NCI-H2227 (cell line): ENCODE measurements at regions not wholly inside any gene's neighbourhood (a gene's known extent, or its start where the extent isn't known, plus 50 kb on each side); places are given as distances from the start of the nearest gene placed in this dataset.
"Not testable (repeated sequence)": the region's sequence is repeated elsewhere in the genome, so short reads cannot be mapped to it uniquely, and the experiment has no call there.

ENCODE experiments used
- DNase-seq: peaks from one replicate; lab custom pipeline; 2025; ENCODE audit not compliant: unreplicated experiment; lab: John Stamatoyannopoulos, UW

DNA sequence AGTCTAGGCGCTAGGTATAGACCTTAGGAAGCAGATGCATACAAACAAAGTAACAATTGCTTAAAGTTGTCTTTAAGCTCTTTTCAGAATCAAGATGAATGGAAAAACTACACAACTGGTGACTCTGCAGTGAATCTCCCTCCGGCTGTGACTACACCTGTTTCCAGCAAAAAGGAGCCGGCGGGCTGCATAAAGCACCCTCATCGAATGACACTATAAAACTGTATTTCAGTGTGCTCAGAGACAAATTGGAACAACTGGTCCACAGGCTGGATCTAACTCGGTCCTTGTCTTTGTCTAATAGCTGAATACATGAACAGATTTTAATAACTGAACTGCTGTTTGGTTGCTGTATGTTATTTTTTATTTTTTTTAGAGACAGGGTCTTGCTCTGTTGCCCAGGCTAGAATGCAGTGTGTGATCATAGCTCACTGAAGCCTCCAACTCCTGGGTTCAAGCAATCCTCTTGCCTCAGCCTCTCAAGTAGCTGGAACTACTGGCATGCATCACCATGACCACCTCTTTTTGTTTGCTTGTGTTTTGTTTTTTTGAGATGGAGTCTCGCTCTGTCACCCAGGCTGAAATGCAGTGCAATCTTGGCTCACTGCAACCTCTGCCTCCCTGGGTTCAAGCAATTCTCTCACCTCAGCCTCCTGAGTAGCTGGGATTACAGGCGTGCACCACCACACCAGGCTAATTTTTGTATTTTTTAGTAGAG lies 64.2 kb upstream of the SVIL start:
- no peak for DNase-seq

DNA sequence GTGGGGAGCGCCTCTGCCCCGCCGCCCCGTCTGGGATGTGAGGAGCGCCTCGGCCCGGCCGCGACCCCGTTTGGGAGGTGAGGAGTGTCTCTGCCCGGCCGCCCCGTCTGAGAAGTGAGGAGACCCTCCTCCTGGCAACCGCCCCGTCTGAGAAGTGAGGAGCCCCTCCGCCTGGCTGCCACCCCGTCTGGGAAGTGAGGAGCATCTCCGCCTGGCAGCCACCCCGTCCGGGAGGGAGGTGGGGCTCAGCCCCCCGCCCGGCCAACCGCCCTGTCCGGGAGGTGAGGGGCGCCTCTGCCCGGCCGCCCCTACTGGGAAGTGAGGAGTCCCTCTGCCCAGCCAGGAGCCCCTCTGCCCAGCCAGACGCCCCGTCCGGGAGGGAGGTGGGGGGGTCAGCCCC lies 61.8 kb upstream of the SVIL start:
- not testable (repeated sequence) for DNase-seq

DNA sequence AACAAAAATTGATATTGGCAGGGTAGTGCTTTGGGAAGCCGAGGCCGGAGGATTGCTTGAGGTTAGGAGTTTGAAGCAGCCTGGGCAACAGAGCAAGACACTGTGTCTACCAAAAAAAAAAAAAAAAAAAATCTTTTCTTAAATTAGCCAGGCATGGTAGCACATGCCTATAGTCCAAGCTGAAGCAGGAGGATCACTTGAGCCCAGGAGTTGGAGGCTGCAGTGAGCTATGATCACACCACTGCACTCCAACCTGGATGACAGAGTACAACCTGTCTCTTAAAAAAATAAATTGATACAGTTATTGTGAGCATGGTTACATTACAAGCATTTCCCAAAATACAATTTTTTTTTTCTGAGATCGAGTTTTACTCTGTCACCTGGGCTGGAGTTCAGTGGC lies 59.4 kb upstream of the SVIL start:
- no peak for DNase-seq

GRCh38 chr10:29692121-29692539 lies 57.4 kb upstream of the SVIL start:
- no peak for DNase-seq

- DNase-seq = no peak
Measured at GRCh38 chr10:29691564-29692072, 56.8 kb upstream of the SVIL start.

DNA sequence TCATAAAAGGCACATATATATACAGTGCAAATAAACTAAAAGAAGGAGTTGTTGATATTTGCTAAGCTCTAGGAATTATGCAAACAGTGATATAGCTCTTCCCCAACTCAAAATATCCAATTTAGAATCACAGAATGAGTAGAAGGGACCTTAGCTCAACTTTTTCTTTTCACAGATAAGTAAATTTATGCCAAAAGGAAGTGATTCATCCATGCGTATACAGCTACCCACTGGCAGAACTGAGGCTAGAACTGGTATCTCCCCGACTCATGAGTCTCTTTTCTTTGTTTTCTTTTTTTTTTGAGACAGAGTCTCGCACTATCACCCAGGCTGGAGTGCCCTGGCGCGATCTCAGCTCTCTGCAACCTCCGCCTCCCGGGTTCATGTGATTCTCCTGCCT lies 54.2 kb upstream of the SVIL start:
- no peak for DNase-seq

GRCh38 chr10:29688230-29688661 lies 53.5 kb upstream of the SVIL start:
- DNase-seq = peak; percentile 44

DNA sequence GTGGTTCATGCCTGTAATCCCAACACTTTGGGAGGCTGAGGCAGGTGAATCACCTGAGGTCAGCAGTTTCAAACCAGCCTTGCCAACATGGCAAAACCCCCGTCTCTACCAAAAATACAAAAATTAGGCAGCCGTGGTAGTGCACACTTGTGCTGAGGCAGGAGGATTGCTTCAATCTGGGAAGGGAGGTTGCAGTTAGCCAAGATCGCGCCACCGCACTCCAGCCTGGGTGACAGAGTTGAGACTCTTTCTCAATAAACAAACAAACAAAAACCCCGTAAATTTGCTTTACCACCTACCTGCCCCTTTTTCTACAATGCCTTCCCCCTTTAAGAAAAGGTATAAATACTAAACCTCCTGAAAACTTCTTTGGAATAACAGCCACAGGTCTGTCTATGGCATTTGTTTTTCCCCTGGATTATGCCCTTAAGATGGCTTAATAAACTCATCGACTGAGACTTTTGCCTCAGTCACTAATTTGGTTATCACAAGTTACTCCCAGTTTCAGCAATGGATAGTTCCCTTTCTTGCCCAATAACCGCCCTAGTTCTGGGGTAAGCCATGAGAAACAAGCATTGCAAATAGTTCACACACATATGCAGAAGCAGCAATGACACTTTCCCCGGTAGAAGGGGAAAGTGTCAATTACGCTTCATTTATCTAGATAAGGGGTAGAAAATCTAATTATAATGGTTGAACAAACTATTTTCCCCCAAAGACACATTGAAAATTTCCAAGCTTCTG lies 52.8 kb upstream of the SVIL start:
- no peak for DNase-seq

GRCh38 chr10:29685506-29685905 lies 50.7 kb upstream of the SVIL start:
- DNase-seq = no peak
